HG03354 (cell line): ENCODE measurements at regions not wholly inside any gene's neighbourhood (a gene's known extent, or its start where the extent isn't known, plus 50 kb on each side); places are given as distances from the start of the nearest gene placed in this dataset.
"Not testable (repeated sequence)": the region's sequence is repeated elsewhere in the genome, so short reads cannot be mapped to it uniquely, and the experiment has no call there.

Experiments
- ATAC-seq: cut with Tn5 transposase; IDR thresholded peaks from one replicate; pipeline ENCODE4 v1.9.1; 2021; ENCODE audit warnings: mild to moderate bottlenecking; ENCODE audit not compliant: unreplicated experiment, poor library complexity, severe bottlenecking

- no peak for ATAC-seq
Measured at GRCh38 chr4:66404141-66404540, 733.9 kb upstream of the EPHA5 start.

GRCh38 chr4:66376921-66377320 is 706.6 kb upstream of the EPHA5 start:
- no peak for ATAC-seq

GRCh38 chr4:66376396-66376795 is 706.1 kb upstream of the EPHA5 start:
- no peak for ATAC-seq

- no peak for ATAC-seq
Measured at GRCh38 chr4:66373268-66373667, 703.0 kb upstream of the EPHA5 start.

- ATAC-seq = no peak
Measured at GRCh38 chr4:66372706-66373105, 702.4 kb upstream of the EPHA5 start.

- no peak for ATAC-seq
Measured at GRCh38 chr4:66367043-66367660, 696.9 kb upstream of the EPHA5 start.

- ATAC-seq = not testable (repeated sequence)
Measured at GRCh38 chr4:66360395-66360794, 690.1 kb upstream of the EPHA5 start.

GRCh38 chr4:66357316-66357715 is 687.0 kb upstream of the EPHA5 start:
- ATAC-seq = no peak

GRCh38 chr4:66355328-66355727 is 685.0 kb upstream of the EPHA5 start:
- ATAC-seq = no peak

- no peak for ATAC-seq
Measured at GRCh38 chr4:66351761-66352160, 681.5 kb upstream of the EPHA5 start.

GRCh38 chr4:66340286-66340893 is 670.1 kb upstream of the EPHA5 start:
- ATAC-seq = no peak

- ATAC-seq = no peak
Measured at GRCh38 chr4:66339007-66339406, 668.7 kb upstream of the EPHA5 start.

- ATAC-seq = no peak
Measured at GRCh38 chr4:66331761-66332160, 661.5 kb upstream of the EPHA5 start.

- no peak for ATAC-seq
Measured at GRCh38 chr4:66330125-66330524, 659.8 kb upstream of the EPHA5 start.

- ATAC-seq = no peak
Measured at GRCh38 chr4:66328803-66329574, 658.7 kb upstream of the EPHA5 start.

GRCh38 chr4:66307641-66308438 is 637.6 kb upstream of the EPHA5 start:
- no peak for ATAC-seq

GRCh38 chr4:66300336-66300934 is 630.1 kb upstream of the EPHA5 start:
- no peak for ATAC-seq

GRCh38 chr4:66298569-66298968 is 628.3 kb upstream of the EPHA5 start:
- no peak for ATAC-seq

- ATAC-seq = no peak
Measured at GRCh38 chr4:66297703-66298102, 627.4 kb upstream of the EPHA5 start.

- no peak for ATAC-seq
Measured at GRCh38 chr4:66294638-66295037, 624.3 kb upstream of the EPHA5 start.
